Tibial nerve (tissue), 4 donors: ENCODE measurements at regions not wholly inside any gene's neighbourhood (a gene's known extent, or its start where the extent isn't known, plus 50 kb on each side); places are given as distances from the start of the nearest gene placed in this dataset.
A peak's percentile ranks its signal among the peaks of the same experiment; 100 is the strongest.

ENCODE experiments used
- DNase-seq, 2 donors: peaks; one replicate each; pipeline ENCODE4 v3.0.0-alpha.2; 2019; ENCODE audit warnings: low spot score in 2 of 2
- H3K27ac ChIP-seq, 4 donors: fragments of 200-600 bp; sonication (generic) in 3 of 4; one replicate each; pipeline ENCODE4 v1.5.1; 2017 to 2019; ENCODE audit warnings: mild to moderate bottlenecking in 1 of 4
- H3K27me3 ChIP-seq, 2 donors: fragments of 200-600 bp; sonication (generic) in 1 of 2; one replicate each; pipeline versions ENCODE4 v1.5.1 to v1.6.0; 2017 to 2019
- H3K36me3 ChIP-seq, 3 donors: fragments of 200-600 bp; sonication (generic); one replicate each; pipeline ENCODE4 v1.5.1; 2018 to 2019
- H3K4me1 ChIP-seq, 4 donors: fragments of 200-600 bp; sonication (generic) in 3 of 4; one replicate each; pipeline ENCODE4 v1.5.1; 2017 to 2019
- H3K4me3 ChIP-seq, 4 donors: fragments of 200-600 bp; sonication (generic) in 3 of 4; one replicate each; pipeline ENCODE4 v1.5.1; 2017 to 2019; ENCODE audit warnings: mild to moderate bottlenecking in 1 of 4, moderate library complexity in 1 of 4
- H3K9me3 ChIP-seq, 4 donors: fragments of 200-600 bp; sonication (generic) in 3 of 4; one replicate each; pipeline ENCODE4 v1.5.1; 2017 to 2019
- CTCF ChIP-seq, 5 experiments: fragments of 200-600 bp in 3 of 5; fragments of 450-650 bp in 2 of 5; sonication (generic) in 3 of 5; IDR thresholded peaks; one replicate each; pipeline ENCODE4 v1.5.1; 2016 to 2019; ENCODE audit warnings: antibody characterized with exemption in 5 of 5, mild to moderate bottlenecking in 3 of 5, moderate library complexity in 2 of 5
- EP300 ChIP-seq, 2 donors: sonication (generic); formaldehyde crosslinking; IDR thresholded peaks; one replicate each; pipeline ENCODE4 v1.6.1; 2017; ENCODE audit warnings: antibody characterized with exemption in 2 of 2, mild to moderate bottlenecking in 1 of 2
- POLR2A ChIP-seq, 2 donors: fragments of 450-650 bp; IDR thresholded peaks; one replicate each; pipeline ENCODE4 v1.6.1; 2017; ENCODE audit warnings: antibody characterized with exemption in 2 of 2, mild to moderate bottlenecking in 2 of 2, moderate library complexity in 2 of 2
- WGBS, 2 donors: methylation state at CpG; one replicate each; pipeline ENCODE4 v1.1.5; 2018; 5-methylcytosine and 5-hydroxymethylcytosine counted together

- Histone ChIP-seq H3K9me3 (no peaks in the 10 kb centered on the region), H3K36me3 (no peaks in the 10 kb centered on the region), H3K4me3 (no peak overlapping the region), H3K27me3 (no peaks in the 10 kb centered on the region), H3K4me1 (no peaks in the 10 kb centered on the region), H3K27ac (no peak overlapping the region)
- DNase-seq = no peak
- no peak for TF ChIP-seq POLR2A (IDR thresholded peaks at IDR 0.05)
- no peak for TF ChIP-seq EP300 (IDR thresholded peaks at IDR 0.05)
- WGBS, 2 donors = 55 to 72% methylated on average over 1 of the region's 1 CpG
Observed at GRCh38 chr1:221344693-221345092, 397.2 kb downstream of the DUSP10 start.

- peaks cover 0 to 6% (median 0%) of the 10 kb centered on the region in 4 donors for H3K4me1 ChIP-seq
- 66 to 87% methylated on average over 2 of the region's 2 CpGs for WGBS, 2 donors
- no peak for DNase-seq
- no peaks in the 10 kb centered on the region for H3K36me3 ChIP-seq
- no peak overlapping the region for H3K27ac ChIP-seq
- no peaks in the 10 kb centered on the region for H3K9me3 ChIP-seq
- TF ChIP-seq EP300 (IDR thresholded peaks at IDR 0.05) = no peak
- no peak for TF ChIP-seq POLR2A (IDR thresholded peaks at IDR 0.05)
- no peak for TF ChIP-seq CTCF (IDR thresholded peaks at IDR 0.05)
- H3K27me3 ChIP-seq = no peaks in the 10 kb centered on the region
- H3K4me3 ChIP-seq = no peak overlapping the region
Observed at GRCh38 chr1:221347706-221348105, 394.2 kb downstream of the DUSP10 start.

- WGBS, 2 donors = 75 to 77% methylated on average over 1 of the region's 1 CpG
- H3K4me3 ChIP-seq = no peak overlapping the region
- no peaks in the 10 kb centered on the region for H3K27me3 ChIP-seq
- DNase-seq = no peak
- no peaks in the 10 kb centered on the region for H3K36me3 ChIP-seq
- peaks cover 0 to 6% (median 0%) of the 10 kb centered on the region in 4 donors for H3K4me1 ChIP-seq
- no peaks in the 10 kb centered on the region for H3K9me3 ChIP-seq
- TF ChIP-seq POLR2A (IDR thresholded peaks at IDR 0.05) = no peak
- H3K27ac ChIP-seq = no peak overlapping the region
Observed at GRCh38 chr1:221350091-221350490, 391.8 kb downstream of the DUSP10 start.

- no peak for TF ChIP-seq CTCF (IDR thresholded peaks at IDR 0.05)
- no peak for TF ChIP-seq EP300 (IDR thresholded peaks at IDR 0.05)
- TF ChIP-seq POLR2A (IDR thresholded peaks at IDR 0.05) = no peak
- H3K36me3 ChIP-seq = no peaks in the 10 kb centered on the region
- H3K9me3 ChIP-seq = no peaks in the 10 kb centered on the region
- no peaks in the 10 kb centered on the region for H3K27me3 ChIP-seq
- H3K4me1 ChIP-seq = no peaks in the 10 kb centered on the region
- 93 to 95% methylated on average over 1 of the region's 1 CpG for WGBS, 2 donors
- H3K27ac ChIP-seq = no peak overlapping the region
- no peak for DNase-seq
- H3K4me3 ChIP-seq = no peak overlapping the region
Observed at GRCh38 chr1:221356693-221357092, 385.2 kb downstream of the DUSP10 start.

- no peak overlapping the region for H3K27ac ChIP-seq
- 77 to 85% methylated on average over 2 of the region's 2 CpGs for WGBS, 2 donors
- no peaks in the 10 kb centered on the region for H3K27me3 ChIP-seq
- H3K36me3 ChIP-seq = no peaks in the 10 kb centered on the region
- no peak overlapping the region for H3K4me3 ChIP-seq
- TF ChIP-seq POLR2A (IDR thresholded peaks at IDR 0.05) (no peak), EP300 (IDR thresholded peaks at IDR 0.05) (no peak), CTCF (IDR thresholded peaks at IDR 0.05) (no peak)
- H3K4me1 ChIP-seq = no peaks in the 10 kb centered on the region
- DNase-seq = no peak
- H3K9me3 ChIP-seq = no peaks in the 10 kb centered on the region
Observed at GRCh38 chr1:221363039-221363438, 378.9 kb downstream of the DUSP10 start.

GRCh38 chr1:221366495-221367110 lies 375.3 kb downstream of the DUSP10 start:
- H3K27ac ChIP-seq = peak overlapping the region in 1 of 4 donors; percentile 2
- H3K4me3 ChIP-seq = no peak overlapping the region
- H3K9me3 ChIP-seq = no peaks in the 10 kb centered on the region
- no peak for TF ChIP-seq POLR2A (IDR thresholded peaks at IDR 0.05)
- DNase-seq = no peak
- H3K36me3 ChIP-seq = no peaks in the 10 kb centered on the region
- no peaks in the 10 kb centered on the region for H3K4me1 ChIP-seq
- WGBS, 2 donors = 53 to 65% methylated on average over 3 of the region's 3 CpGs
- H3K27me3 ChIP-seq = no peaks in the 10 kb centered on the region

- 68 to 73% methylated on average over 3 of the region's 3 CpGs for WGBS, 2 donors
- Histone ChIP-seq H3K27ac (no peak overlapping the region), H3K27me3 (no peaks in the 10 kb centered on the region), H3K4me3 (no peak overlapping the region), H3K9me3 (no peaks in the 10 kb centered on the region), H3K4me1 (no peaks in the 10 kb centered on the region), H3K36me3 (no peaks in the 10 kb centered on the region)
- TF ChIP-seq CTCF (IDR thresholded peaks at IDR 0.05) = no peak
- no peak for TF ChIP-seq EP300 (IDR thresholded peaks at IDR 0.05)
- TF ChIP-seq POLR2A (IDR thresholded peaks at IDR 0.05) = no peak
- no peak for DNase-seq
Observed at GRCh38 chr1:221371705-221372104, 370.2 kb downstream of the DUSP10 start.
